K562 (cell line): ENCODE measurements at regions not wholly inside any gene's neighbourhood (a gene's known extent, or its start where the extent isn't known, plus 50 kb on each side); places are given as distances from the start of the nearest gene placed in this dataset.

Experiments
- AFF1 ChIP-seq, 2 experiments: fragments of 450-650 bp; IDR thresholded peaks; 2 replicates each; pipeline ENCODE4 v1.6.1; 2018; ENCODE audit warnings: mild to moderate bottlenecking in 2 of 2, low read depth in 1 of 2; ENCODE audit not compliant: partially characterized antibody in 2 of 2
- BRCA1 ChIP-seq, 2 experiments: fragments of 450-650 bp in 1 of 2; sonication (generic) in 1 of 2; formaldehyde crosslinking in 1 of 2; IDR thresholded peaks; 2 replicates each; pipeline versions ENCODE4 v1.5.0 to v1.6.1; 2017 to 2020; ENCODE audit warnings: mild to moderate bottlenecking in 1 of 2, missing genetic modification reagents in 1 of 2
- EHMT2 ChIP-seq: fragments of 450-650 bp; IDR thresholded peaks from 2 replicates; pipeline ENCODE4 v1.6.1; 2018; ENCODE audit warnings: antibody characterized with exemption
- MIER1 ChIP-seq: fragments of 450-650 bp; IDR thresholded peaks from 2 replicates; pipeline ENCODE4 v1.6.1; 2016; ENCODE audit warnings: antibody characterized with exemption, mild to moderate bottlenecking, low read depth
- REST ChIP-seq, 2 experiments: fragments of 450-650 bp; formaldehyde crosslinking in 1 of 2; IDR thresholded peaks; 2 replicates each; pipeline versions ENCODE4 v1.4.0 to v1.6.1; 2014 to 2020; ENCODE audit warnings: mild to moderate bottlenecking in 2 of 2, borderline replicate concordance in 1 of 2, low read depth in 1 of 2
- TEAD1 ChIP-seq, 2 experiments: fragments of 450-650 bp in 1 of 2; sonication (generic) in 1 of 2; formaldehyde crosslinking; IDR thresholded peaks; 2 replicates each; pipeline versions ENCODE4 v1.4.0 to v1.8.0; 2020 to 2022; ENCODE audit warnings: mild to moderate bottlenecking in 2 of 2, missing genetic modification reagents in 1 of 2
- ZNF263 ChIP-seq: sonication (generic); formaldehyde crosslinking; IDR thresholded peaks from 2 replicates; pipeline ENCODE4 v1.8.0; 2022; ENCODE audit warnings: mild to moderate bottlenecking, missing genetic modification reagents, borderline replicate concordance
- ZNF644 ChIP-seq: fragments of 200-800 bp; sonication (Bioruptor generic); IDR thresholded peaks from 2 replicates; pipeline ENCODE4 v1.6.1; 2016; ENCODE audit warnings: low read depth, missing genetic modification characterization, missing compliant biosample characterization

GRCh38 chr17:79192503-79193351, 118.1 kb downstream of the ENGASE start (continued):
- TF ChIP-seq AFF1 (IDR thresholded peaks at IDR 0.05; ENCODE audit: low read depth in 1 of 2, partially characterized antibody in 2 of 2) (peak in 1 of 2 experiments; percentile 52), ZNF263 (0 out of 2 replicates have a peak, but pooled peaks have one; percentile 38), MIER1 (peak; percentile 91), ZNF644 (tag) (peak; percentile 33; the same call in 1 of the 2 replicates), EHMT2 (peak; percentile 95), REST (IDR thresholded peaks at IDR 0.05; ENCODE audit: borderline replicate concordance) (peak; percentile 98), REST (CRISPR knock-in tag; IDR thresholded peaks at IDR 0.05; ENCODE audit: low read depth) (peak; percentile 96), TEAD1 (CRISPR knock-in tag; IDR thresholded peaks at IDR 0.05) (0 out of 4 replicates have a peak, but pooled peaks of 1 of the 2 experiments have one; percentile 24), BRCA1 (IDR thresholded peaks at IDR 0.05) (no peak), BRCA1 (CRISPR knock-in tag; IDR thresholded peaks at IDR 0.05) (no peak)
